Endothelial cell of umbilical vein (primary cell): ENCODE measurements at regions not wholly inside any gene's neighbourhood (a gene's known extent, or its start where the extent isn't known, plus 50 kb on each side); places are given as distances from the start of the nearest gene placed in this dataset.

ENCODE experiments used
- BruUV-seq: library from RNA; stranded (reverse); fragments of 400-500 nt; replicated peaks from 2 replicates; lab custom pipeline; 2021; lab: Mats Ljungman, UMichigan
- CTCF ChIA-PET: fragments of 300-600, 350-600 bp; sonication (Branson Sonifier 250); formaldehyde crosslinking; loops from one replicate; lab custom pipeline; 2021; ENCODE audit warnings: antibody characterized with exemption, inconsistent platforms; lab: Charles Lee
- POLR2A ChIA-PET: fragments of 300-600, 350-600 bp; sonication (Branson Sonifier 250); formaldehyde crosslinking; loops from one replicate; lab custom pipeline; 2021; ENCODE audit warnings: antibody characterized with exemption, inconsistent platforms; lab: Charles Lee
- DNase-seq: peaks from one replicate; pipeline ENCODE4 v3.0.0-alpha.2; 2011; ENCODE audit warnings: low read depth, low spot score
- FAIRE-seq: peaks from 2 replicates; lab custom pipeline; 2011; peaks lifted over from hg19 to GRCh38; lab: Jason Lieb, UNC
- H2AFZ ChIP-seq: 2 replicates; pipeline ENCODE4 v1.6.0; 2012; ENCODE audit warnings: low read depth, low read length, control low read depth, inconsistent platforms
- H3K27ac ChIP-seq: 2 replicates; pipeline ENCODE4 v1.5.1; 2011; ENCODE audit warnings: low read depth, mild to moderate bottlenecking, control low read depth, low read length, moderate library complexity; ENCODE audit not compliant: insufficient read depth
- H3K27me3 ChIP-seq, 2 experiments: 2 replicates each; pipeline versions ENCODE4 v1.6.0 to v1.6.1; 2011; ENCODE audit warnings: low read length in 2 of 2, mixed read lengths in 1 of 2; ENCODE audit not compliant: control insufficient read depth in 2 of 2, insufficient read depth in 2 of 2
- H3K36me3 ChIP-seq, 2 experiments: 2 replicates in 1 of 2; 3 replicates in 1 of 2; pipeline ENCODE4 v1.5.1; 2011; ENCODE audit warnings: low read length in 2 of 2, mild to moderate bottlenecking in 1 of 2, moderate library complexity in 1 of 2; ENCODE audit not compliant: control insufficient read depth in 2 of 2, insufficient read depth in 2 of 2; ENCODE audit errors: extremely low read depth in 1 of 2
- H3K4me1 ChIP-seq: 3 replicates; pipeline ENCODE4 v1.5.1; 2011; ENCODE audit warnings: mild to moderate bottlenecking, low read length; ENCODE audit not compliant: control insufficient read depth, insufficient read depth; ENCODE audit errors: extremely low read depth
- H3K4me2 ChIP-seq: 2 replicates; pipeline ENCODE4 v1.6.1; 2011; ENCODE audit warnings: low read length, control low read depth, mixed read lengths; ENCODE audit not compliant: insufficient read depth
- H3K4me3 ChIP-seq, 3 experiments: fragments of 200-600 bp in 1 of 3; sonication (generic), shearing (Covaris generic) in 1 of 3; replicated peaks in 1 of 3; 2 replicates each; pipeline ENCODE4 v1.5.1; 2011 to 2016; ENCODE audit warnings: control low read depth in 3 of 3, low read length in 3 of 3, mild to moderate bottlenecking in 2 of 3, inconsistent platforms in 1 of 3, low read depth in 1 of 3, moderate library complexity in 1 of 3; ENCODE audit not compliant: insufficient read depth in 1 of 3
- H3K79me2 ChIP-seq: 2 replicates; pipeline ENCODE4 v1.6.0; 2012; ENCODE audit warnings: low read length, inconsistent platforms; ENCODE audit not compliant: control insufficient read depth, insufficient read depth
- H3K9ac ChIP-seq: replicated peaks from 2 replicates; pipeline ENCODE3; 2011; ENCODE audit warnings: low read length, control low read depth; ENCODE audit not compliant: insufficient read depth; ENCODE audit errors: extremely low read depth
- H3K9me1 ChIP-seq: replicated peaks from 3 replicates; pipeline ENCODE4 v1.6.0; 2011; ENCODE audit warnings: mild to moderate bottlenecking, low read length; ENCODE audit not compliant: control insufficient read depth, insufficient read depth; ENCODE audit errors: extremely low read depth
- H3K9me3 ChIP-seq: replicated peaks from 2 replicates; pipeline ENCODE4 v1.5.1; 2012; ENCODE audit warnings: low read length, inconsistent platforms; ENCODE audit not compliant: control insufficient read depth, insufficient read depth
- H4K20me1 ChIP-seq: replicated peaks from 2 replicates; pipeline ENCODE3; 2011; ENCODE audit warnings: mild to moderate bottlenecking, low read length; ENCODE audit not compliant: control insufficient read depth, insufficient read depth; ENCODE audit errors: extremely low read depth
- EZH2 ChIP-seq: IDR thresholded peaks from 2 replicates; pipeline ENCODE4 v1.6.1; 2012; ENCODE audit warnings: borderline replicate concordance, low read depth, mild to moderate bottlenecking, moderate library complexity, low read length, inconsistent platforms; ENCODE audit not compliant: severe bottlenecking
- FOS ChIP-seq: IDR thresholded peaks from 2 replicates; pipeline ENCODE4 v1.6.1; 2011; ENCODE audit warnings: mild to moderate bottlenecking, low read length, moderate library complexity, borderline replicate concordance; ENCODE audit not compliant: insufficient read depth
- GATA2 ChIP-seq: IDR thresholded peaks from 2 replicates; pipeline ENCODE4 v1.7.0; 2011; ENCODE audit warnings: low read depth, mild to moderate bottlenecking, moderate library complexity, mixed read lengths, low read length; ENCODE audit not compliant: insufficient read length, insufficient read depth
- JUN ChIP-seq: IDR thresholded peaks from 2 replicates; pipeline ENCODE4 v1.6.1; 2011; ENCODE audit warnings: borderline replicate concordance, low read depth; ENCODE audit not compliant: insufficient read length, insufficient read depth
- MYC ChIP-seq: IDR thresholded peaks from one replicate; pipeline ENCODE4 v1.6.1; 2011; ENCODE audit warnings: mild to moderate bottlenecking, low read depth, low read length
- POLR2A ChIP-seq: IDR thresholded peaks from 2 replicates; pipeline ENCODE4 v1.6.1; 2012; ENCODE audit warnings: low read depth, mild to moderate bottlenecking, control low read depth, low read length
- POLR2AphosphoS5 ChIP-seq: IDR thresholded peaks from 2 replicates; pipeline ENCODE4 v1.6.1; 2012; ENCODE audit warnings: low read depth, mild to moderate bottlenecking, control low read depth, low read length, moderate library complexity; ENCODE audit not compliant: insufficient read depth
- dilution Hi-C: fragments of 300-500 bp; cut with MboI; formaldehyde crosslinking; loops from one replicate; pipeline ENCODE4 v1.15.0; 2019; ENCODE audit warnings: low sequenced_read_pairs; ENCODE audit not compliant: extremely low pct_ligation_motif_present
- intact Hi-C: fragments of 100-400 bp; cut with micrococcal nuclease; formaldehyde crosslinking; loops from one replicate; pipeline ENCODE4 v1.10.0; 2022
- TF ChIP-seq, protein P1 (sequence below): IDR thresholded peaks from 2 replicates; pipeline ENCODE4 v1.6.1; 2011; ENCODE audit not compliant: insufficient read depth, insufficient read length
- TF ChIP-seq, protein P2 (sequence below), 2 donors: IDR thresholded peaks; 1 replicate in 1 of 2; 2 replicates in 1 of 2; pipeline ENCODE4 v1.5.1; 2011; ENCODE audit warnings: low read length in 2 of 2, mild to moderate bottlenecking in 2 of 2, moderate library complexity in 2 of 2, control low read depth in 1 of 2, inconsistent platforms in 1 of 2, low read depth in 1 of 2; ENCODE audit not compliant: insufficient read depth in 1 of 2; ENCODE audit errors: extremely low read depth in 1 of 2

DNA sequence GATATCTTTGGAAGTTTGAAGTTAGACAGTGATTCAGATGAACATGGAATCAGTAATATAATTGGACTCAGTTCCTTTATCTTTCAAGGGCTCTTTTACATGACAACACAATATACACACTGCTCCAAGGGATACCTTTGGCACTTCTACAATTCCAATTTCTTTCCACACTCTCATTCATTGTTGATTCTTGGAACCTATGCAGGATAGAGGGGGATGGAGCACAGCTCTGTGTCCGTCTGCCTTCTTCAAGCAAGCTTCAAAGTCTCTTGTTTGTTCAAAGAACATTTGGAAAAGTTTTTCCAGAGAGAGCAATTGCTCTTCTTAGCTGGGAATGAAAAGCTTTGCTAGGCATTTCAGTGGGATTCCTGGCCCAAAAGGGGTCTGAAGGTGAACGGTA, 276.2 kb upstream of the ZEB2 start:
- no TSS peak for BruUV-seq
- POLR2A ChIA-PET = no interaction called here
- intact Hi-C loops = no loop called here
- Histone ChIP-seq H3K79me2 (no peaks in the 10 kb centered on the region), H3K4me2 (no peak overlapping the region), H3K9me1 (no peaks in the 10 kb centered on the region), H3K27me3 (no peaks in the 10 kb centered on the region), H3K4me1 (no peaks in the 10 kb centered on the region), H3K27ac (no peak overlapping the region), H4K20me1 (no peaks in the 10 kb centered on the region), H2AFZ (no peak overlapping the region), H3K9ac (no peak overlapping the region), H3K36me3 (no peaks in the 10 kb centered on the region), H3K9me3 (no peaks in the 10 kb centered on the region), H3K4me3 (no peak overlapping the region)
- CTCF ChIA-PET = interaction anchor here (1.2 to 2.0 kb wide), 2 partner anchors 13 to 25 kb away, joined by 3 to 5 read pairs; no protein-coding TSS in a partner anchor
- dilution Hi-C loops = no loop called here
- DNase-seq (no peak), FAIRE-seq (no peak)
- TF ChIP-seq GATA2 = no peak
- TF ChIP-seq, protein P1, sequence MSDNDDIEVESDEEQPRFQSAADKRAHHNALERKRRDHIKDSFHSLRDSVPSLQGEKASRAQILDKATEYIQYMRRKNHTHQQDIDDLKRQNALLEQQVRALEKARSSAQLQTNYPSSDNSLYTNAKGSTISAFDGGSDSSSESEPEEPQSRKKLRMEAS = no peak
- TF ChIP-seq, protein P2, sequence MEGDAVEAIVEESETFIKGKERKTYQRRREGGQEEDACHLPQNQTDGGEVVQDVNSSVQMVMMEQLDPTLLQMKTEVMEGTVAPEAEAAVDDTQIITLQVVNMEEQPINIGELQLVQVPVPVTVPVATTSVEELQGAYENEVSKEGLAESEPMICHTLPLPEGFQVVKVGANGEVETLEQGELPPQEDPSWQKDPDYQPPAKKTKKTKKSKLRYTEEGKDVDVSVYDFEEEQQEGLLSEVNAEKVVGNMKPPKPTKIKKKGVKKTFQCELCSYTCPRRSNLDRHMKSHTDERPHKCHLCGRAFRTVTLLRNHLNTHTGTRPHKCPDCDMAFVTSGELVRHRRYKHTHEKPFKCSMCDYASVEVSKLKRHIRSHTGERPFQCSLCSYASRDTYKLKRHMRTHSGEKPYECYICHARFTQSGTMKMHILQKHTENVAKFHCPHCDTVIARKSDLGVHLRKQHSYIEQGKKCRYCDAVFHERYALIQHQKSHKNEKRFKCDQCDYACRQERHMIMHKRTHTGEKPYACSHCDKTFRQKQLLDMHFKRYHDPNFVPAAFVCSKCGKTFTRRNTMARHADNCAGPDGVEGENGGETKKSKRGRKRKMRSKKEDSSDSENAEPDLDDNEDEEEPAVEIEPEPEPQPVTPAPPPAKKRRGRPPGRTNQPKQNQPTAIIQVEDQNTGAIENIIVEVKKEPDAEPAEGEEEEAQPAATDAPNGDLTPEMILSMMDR (IDR thresholded peaks at IDR 0.05; ENCODE audit: extremely low read depth in 1 of 2, insufficient read depth in 1 of 2, low read depth in 1 of 2, low read length in 2 of 2) = no peak
- TF ChIP-seq POLR2AphosphoS5 = no peak
- TF ChIP-seq POLR2A = no peak
- TF ChIP-seq MYC = no peak
- TF ChIP-seq EZH2 = no peak
- no peak for TF ChIP-seq FOS
- no peak for TF ChIP-seq JUN
